Femur (tissue), 1 donor: ENCODE measurements at regions not wholly inside any gene's neighbourhood (a gene's known extent, or its start where the extent isn't known, plus 50 kb on each side); places are given as distances from the start of the nearest gene placed in this dataset.
A peak's percentile ranks its signal among the peaks of the same experiment; 100 is the strongest.

Experiments
- DNase-seq: peaks from one replicate; pipeline ENCODE4 v3.0.0-alpha.2; 2017

DNA sequence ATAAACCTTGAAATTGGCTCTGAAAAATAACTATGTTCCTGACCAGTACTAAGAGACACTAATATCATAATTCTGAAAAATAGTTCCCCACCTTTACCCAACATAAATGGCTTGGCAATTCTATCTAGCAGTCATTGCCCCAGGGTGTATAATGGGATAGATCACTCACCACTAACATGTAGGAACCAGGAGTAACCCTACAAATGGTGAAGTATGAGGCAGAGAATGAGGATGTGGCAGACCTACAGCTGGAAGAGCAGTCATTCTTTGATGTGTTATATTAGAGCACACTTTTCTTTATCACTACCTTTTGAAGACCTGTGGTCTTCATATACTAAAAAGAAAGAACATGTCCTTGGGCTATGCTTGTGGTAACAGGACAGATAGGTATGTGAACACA is 136.5 kb upstream of the SYNDIG1 start:
- no peak for DNase-seq

DNA sequence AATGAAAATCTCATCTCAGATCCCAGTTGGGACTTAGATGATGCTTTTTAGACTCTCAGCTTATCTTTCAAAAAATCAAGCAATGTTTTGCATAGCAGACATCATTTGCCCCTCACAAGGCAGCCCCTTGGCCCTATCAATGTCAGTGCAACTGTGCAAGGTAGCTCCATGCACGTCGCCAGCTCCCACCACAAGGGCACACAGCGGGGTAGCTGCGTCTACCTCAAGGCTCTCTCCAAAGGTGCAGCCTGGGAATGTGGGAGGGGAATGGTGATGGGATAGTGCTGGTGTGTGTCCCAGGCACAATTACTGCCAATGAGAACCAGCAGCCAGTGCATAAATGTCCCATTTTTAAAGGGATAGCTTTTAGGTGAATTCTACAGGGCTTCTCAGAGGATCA is 137.5 kb upstream of the SYNDIG1 start:
- DNase-seq = no peak

DNA sequence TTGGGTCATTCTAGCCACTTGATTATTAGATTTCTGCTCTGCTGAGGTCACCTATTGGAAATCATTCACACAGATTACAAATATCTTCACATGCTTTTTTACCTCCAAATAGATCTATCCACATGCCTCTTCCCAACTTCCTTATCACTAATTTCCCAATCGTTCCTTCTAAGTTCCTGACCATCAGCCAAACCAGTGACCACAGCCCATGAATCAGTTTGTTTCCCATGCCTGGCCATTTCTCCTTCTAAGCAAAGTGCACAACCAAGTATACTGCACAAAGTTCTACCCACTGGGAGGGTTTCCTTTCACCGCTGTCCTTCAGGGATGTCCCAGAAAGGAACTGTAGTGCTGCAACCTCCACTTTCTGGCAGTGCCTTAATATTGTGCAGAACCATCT is 140.5 kb upstream of the SYNDIG1 start:
- no peak for DNase-seq

DNA sequence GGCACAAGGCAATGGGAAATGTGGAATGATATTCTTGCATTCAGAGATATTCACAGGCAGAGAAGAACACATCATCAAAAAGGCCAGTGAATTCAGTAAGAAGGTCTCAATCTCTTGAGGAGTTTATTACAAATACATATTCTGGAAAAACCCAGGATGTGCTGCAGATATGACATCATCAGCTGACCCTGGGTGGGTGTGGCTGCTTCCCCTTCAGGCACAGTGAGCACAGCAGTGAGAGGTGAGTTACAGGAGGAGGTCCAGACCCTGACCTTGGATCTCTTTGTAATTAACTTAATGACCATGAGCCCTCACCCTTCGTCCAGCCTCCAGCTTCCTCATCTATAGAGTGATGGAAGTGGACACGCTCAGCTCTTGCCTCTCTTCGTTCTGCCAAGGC is 147.5 kb upstream of the SYNDIG1 start:
- no peak for DNase-seq

DNA sequence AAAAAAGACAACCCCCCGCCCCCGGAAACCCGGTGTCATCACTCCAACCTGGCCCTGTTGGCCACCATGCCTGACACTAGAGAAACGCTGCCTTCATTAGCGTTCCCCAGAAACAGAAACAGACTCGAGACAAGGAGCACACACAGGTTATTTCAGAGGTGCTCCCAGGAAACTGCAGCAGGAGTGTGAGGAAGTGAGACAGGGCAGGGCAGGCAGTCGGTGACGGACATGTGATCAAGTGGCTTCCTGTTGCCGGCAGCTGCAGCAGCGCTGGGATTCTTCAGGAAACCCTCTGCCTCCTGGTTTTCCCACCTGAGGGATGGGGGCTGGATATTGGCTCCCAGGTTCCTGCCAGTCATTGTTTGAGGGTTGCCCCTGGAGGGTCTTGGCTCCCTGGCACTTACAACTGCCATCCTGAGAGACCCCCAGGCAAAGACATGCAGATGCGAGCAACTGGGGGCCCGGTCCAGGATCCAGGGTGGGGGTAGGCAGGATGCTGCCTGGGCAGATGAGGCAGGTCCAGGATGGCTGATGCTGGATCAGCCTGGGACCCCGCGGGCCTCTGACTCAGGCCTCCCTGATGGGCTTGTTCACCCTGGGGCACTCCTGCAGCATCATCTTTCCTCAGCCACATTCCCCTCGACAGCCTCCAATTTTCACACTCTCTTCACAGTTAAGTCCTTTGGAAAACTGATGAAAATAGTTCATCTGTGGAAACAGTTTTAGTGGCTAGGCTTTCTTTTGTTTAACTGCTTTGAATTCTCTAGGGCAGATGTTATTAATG is 150.7 kb upstream of the SYNDIG1 start:
- DNase-seq = no peak

DNA sequence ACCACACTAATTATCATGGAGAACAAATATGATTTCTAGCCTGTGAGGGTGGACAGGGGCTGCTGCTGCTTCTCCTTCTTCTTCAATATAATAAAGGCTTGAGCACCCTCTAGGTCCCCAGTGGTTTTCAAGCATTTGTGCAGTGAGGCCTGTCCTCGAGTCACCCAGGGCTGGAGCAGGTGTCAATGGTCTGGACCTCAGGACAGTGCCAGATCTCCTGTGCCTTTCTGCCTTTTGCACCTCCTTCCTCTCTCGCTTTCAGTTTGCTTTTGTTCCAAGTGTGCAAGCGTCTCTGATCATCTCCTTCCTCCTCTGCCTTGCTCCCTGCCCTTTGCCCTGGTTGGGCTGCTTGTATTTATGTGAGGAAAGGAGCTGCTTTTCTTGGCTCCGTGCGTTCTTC is 152.2 kb upstream of the SYNDIG1 start:
- no peak for DNase-seq

DNA sequence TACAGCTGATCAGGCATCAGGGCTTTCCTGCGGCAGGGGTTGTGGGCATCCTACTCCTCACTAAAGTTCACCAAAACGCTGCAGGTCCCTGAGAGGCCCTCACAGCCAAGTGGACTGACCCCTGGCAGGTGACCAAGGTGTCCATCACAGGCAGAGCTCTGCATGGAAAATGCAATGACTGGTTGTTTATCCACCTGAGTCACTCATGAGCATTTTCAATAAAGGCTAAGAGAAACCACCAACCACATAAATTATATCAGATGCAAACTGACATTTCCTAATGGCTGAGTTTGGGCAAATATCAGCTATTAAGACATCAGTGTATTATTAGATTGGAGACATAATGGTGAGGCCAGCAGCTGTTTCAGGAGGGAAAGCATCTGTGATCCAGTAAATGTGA is 152.7 kb upstream of the SYNDIG1 start:
- DNase-seq = no peak

DNA sequence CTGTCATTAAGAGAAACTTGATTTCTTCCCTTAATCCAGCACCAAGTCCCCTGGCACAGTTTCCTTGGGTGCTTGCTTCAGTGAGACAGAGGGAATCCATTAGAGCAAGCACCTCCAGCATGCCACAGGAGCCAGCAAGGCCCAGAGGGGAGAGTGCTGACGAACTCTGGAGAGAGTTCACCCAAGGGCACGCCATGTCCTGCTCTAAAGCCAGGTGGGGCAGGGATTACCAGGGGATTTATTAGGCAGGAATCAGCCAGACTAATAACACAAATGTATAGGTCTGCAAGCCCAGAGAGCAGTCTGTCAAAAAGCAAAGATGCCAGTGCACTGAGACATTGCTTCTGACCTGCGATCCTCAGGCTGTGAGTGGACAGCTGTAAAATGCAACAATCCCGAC is 155.4 kb upstream of the SYNDIG1 start:
- DNase-seq = no peak

DNA sequence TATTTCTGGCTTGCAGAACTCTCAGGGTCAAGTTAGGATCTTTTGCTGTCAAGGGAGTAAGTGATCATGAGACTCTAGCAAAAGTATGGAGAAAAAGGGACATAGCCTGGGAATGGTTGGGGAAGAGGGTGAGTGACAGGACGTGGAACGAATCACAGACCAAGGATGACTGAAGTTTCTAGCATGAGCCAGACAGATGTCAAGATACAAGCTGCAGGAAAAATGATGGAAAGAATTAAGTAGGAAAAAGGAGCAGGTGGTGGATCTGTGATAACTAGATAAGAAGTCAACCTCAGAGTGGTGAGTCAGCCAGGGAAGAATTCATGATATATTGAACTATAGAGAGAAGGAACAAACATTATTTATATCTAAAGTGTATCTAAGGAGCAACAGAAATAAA is 159.8 kb upstream of the SYNDIG1 start:
- no peak for DNase-seq

DNA sequence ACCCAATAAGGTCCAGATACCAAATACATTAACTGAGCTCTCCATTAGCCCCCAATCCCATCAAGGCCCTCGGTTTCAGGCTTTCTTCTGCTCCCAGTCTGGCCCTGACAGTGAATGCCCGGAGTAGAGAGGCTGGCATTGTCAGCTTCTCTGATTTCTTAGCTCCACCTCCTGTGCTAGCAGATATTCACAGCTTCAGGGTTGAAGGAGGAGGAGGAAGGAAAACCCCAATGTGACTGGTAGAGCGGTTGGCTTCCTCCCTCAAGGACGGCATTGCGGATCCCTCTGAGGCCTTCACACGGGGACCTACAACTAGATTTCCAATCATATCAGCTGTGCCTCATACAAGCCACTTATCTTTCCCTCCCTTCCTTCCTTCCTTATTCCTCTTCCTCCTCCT is 164.1 kb upstream of the SYNDIG1 start:
- DNase-seq = no peak

DNA sequence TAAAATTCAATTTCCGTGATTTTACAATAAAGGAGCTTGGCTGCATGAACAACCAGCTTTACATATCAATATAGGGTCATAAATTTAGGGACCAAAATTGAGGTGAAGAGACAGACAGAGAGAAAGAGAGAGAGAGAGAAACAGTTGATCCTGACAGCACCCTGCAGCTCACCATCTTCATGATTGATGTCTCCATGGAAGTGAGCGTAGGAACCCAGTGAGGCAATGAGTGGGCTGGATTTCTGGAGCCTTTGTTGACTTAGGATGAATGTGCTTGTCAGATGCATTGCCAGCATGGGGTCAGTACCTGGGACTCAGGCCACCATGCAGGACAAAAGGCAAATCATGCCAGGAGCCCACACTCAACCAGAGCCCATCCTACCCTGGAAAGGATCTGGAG is 165.1 kb upstream of the SYNDIG1 start:
- no peak for DNase-seq

DNA sequence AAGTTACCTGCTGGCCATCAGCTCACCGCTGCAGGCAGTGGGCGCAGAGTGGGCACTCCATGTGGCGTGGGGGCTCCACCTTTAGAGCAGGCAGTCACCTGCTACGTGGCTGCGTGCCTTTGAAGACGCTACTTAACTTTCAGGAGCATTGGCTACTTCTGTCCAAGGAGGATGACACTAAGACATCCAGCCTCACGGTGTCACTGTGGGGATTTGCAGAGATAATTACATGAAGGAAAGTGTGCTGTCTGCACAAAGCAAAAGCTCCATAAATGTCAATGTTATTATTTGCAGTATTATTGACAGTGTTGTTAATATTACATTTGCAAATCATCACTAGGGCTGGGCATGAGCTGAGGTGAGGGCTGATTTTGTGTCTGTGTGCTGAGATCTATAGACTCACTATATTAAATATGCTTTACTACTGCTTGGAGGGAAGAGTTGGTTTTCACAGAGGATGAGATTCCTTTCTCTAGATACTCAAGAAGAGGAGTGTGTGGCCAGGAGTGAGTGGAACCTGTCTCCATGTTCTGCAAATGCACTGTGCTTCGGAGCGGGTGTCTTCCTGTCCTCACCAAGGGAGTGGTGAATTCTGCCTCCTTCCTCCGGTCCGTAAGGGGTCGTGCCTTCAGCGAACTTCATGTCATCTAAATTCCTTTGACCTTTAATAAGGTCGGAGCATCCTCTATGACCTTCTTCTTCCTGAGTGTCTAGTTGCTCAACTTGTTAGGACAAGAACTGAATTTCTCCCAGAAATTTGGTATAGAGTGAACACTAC is 165.8 kb upstream of the SYNDIG1 start:
- no peak for DNase-seq

DNA sequence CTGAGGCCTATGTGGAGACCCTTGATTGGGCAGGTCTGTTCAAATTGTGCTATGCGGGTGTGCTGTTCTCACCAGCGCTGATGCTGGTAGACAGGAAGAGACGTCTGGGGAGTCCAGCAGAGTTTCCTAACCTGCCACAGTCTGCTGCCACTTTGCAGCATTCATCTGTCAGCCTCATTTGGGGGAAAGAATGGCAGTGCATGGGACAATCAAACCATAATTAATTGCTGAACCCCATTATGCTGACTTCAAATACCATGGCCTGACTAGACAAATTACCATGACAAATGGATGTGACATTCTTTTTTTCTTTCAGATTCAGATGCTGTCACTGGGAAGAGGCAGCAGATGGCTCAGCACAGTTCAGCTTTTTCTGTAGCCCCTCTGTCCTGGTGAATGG is 171.4 kb upstream of the SYNDIG1 start:
- DNase-seq = no peak

DNA sequence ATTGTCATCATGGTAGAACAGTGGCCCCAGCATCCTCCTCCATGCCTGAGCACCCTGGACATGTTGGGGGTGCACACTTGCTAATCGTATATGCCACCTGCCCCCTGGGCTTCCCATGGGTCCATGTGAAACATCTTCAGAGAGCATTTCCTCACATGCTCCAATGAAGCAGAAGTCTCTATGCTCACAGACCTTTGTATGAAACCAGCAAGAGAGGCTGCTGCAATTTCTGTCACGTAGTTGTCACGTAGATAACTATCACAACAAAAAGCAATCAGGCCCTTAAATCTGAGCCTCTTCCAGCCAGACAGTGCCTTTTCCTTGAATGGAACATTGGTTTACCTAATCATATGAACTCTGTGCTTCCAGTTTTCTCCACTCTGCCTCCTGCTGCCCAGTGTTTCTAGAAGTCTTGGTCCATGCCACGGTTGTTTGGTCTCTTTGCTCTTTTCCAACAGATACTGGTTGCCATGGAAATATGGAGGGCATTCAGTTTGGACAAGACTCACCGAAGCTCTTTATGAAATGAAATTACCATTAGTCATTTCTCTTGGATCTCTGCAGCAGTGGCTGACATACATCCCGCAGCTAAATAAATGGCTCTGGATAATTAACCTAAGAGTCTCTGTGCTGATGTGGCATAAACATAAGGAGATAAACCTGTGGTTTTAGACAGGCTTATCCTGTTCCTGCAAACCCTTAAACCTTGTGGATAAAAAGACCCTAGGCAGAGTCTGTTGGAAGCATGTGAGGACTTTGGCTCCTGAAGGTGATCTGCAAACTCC is 172.8 kb upstream of the SYNDIG1 start:
- DNase-seq = no peak

DNA sequence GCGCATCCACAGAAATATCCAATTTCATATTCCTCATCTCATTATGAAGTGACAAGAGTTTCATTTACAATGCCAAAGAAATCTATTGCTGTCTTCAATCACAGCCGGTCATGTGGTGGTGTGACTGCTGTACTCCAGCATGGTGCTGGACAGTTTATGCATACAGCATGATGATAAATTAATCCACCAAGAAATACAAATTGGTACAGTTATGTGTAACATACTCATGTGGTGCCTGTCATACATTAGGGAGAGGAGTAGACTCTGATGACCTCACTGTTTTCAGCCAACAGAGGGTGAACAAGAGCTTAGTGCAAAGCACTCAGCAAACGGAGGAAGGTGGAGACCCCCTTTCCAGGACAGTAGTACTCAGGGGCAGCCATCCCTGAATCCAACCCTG is 178.4 kb upstream of the SYNDIG1 start:
- no peak for DNase-seq

DNA sequence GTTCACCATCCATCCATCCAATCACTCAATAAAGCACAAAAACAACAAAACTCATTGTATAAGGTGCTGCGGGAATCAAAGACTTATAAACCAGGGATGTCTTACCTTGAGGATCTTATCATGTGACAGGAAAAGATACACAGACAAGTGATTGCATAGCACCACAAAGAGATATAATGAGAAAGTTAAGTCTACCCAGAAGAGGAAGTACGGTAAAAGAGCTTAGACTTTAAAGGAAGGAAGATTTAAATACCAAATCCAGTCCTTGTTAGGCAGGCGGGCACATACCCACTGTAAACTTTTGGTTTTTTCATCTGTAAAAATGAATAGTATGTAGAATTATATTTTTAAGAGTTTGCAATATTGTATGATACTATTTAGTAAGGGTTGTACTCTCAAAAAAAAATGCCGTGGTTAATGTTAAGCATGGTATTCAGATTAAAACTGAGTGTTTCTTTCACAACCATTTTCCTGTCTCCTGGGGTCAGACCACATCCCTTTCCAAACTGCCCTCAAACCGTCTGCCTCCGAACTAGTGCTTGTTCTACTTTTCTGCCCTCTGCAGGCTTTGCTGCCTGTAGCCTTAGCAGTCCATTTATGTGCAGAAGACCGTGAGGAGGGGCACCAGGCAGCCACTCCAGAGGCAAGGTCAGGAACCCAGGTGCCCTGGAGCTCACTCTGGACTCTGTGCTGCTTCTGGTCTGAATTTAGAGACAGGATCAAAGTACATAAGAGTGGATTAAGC is 179.5 kb upstream of the SYNDIG1 start:
- DNase-seq = peak; percentile 35

DNA sequence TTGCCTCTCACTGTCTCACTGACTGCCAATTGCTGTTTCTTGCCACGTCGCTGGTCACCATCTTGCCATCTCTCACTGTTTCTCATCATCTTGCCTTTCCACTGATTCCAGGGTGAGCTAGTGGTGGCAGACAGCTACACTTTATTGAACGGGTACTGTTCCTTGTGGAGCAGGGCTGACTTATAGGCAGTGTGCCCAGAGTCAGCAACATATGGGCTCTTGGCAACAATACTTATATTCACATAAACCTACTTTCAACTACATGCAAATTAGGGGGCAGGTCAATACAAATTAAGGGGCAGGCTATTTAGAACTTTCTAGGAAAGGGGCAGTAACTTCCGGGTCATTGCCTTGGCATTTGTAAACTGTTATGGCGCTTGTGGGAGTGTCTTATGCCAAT is 186.2 kb upstream of the SYNDIG1 start:
- no peak for DNase-seq

DNA sequence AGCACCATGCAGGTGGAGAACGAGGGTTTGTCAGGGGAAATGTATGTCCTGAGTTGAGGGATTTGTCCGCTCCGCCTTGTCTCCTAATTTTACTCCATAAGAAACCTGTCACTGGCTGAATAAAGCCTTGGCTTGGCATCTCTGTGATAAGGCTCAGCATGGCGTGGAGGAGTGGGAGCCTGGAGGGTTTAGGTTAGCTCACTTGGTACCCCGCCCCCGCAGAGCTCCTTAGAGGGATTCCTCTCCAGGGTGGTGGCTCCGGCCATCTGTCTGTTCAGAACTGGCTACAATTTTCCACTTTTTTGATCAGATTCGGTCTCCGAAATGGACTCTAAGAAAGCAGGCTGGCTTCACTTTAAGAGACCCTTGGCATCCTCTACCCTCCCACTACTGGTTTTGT is 192.2 kb upstream of the SYNDIG1 start:
- DNase-seq = no peak

DNA sequence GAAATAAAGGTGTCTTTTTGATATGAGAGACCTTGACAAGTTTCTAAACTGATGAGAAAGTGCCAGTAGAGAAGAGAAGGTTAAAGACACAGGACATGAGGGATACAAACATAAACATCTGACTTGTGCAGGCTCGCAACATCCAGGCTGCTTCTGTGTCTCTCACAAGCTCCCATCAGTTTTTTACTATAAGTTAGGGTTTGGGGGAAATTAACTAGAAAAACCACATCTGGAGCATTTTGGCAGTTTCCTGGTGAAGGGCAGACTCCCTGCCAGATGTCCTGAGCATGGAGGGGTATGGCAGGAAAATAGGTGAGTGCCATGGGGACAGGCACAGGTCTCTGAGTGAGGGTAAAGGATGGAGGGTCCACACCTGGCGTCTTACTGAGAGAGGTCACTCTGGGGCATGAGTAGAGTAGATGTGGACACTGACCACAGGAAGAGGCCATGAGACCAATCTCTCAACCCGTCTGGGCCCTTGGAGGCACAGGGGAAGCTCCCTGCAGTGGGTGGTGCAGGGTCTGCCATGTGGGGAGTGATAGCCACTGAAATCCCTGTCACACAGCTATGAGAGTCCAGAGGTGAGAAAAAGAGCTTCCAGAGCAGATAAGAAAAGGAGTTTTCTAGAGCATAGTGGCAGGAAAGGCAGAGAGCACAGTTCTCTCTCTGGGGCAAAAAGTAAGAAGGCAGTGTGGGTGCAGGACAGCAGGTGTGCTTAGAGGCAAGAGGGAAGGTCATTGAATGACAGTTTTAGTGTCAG is 193.3 kb upstream of the SYNDIG1 start:
- no peak for DNase-seq

DNA sequence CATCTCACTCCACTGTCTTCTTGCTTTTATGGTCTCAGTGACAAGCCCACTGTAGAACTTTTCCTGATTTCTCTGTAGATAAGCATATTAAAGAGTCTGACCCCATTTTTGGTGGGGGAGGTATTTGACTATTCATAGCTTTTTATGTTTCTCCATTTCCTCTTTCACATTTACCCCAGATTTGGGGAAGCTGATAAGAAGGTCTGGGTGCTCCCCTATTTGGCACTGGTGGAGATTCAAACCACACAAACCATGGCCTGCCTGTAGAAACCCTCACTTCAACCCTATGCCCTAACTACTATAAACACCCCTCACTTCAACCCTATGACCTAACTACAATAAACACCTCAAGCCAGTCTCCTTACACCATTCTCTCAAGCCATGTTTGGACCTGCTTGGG is 196.2 kb upstream of the SYNDIG1 start:
- no peak for DNase-seq

DNA sequence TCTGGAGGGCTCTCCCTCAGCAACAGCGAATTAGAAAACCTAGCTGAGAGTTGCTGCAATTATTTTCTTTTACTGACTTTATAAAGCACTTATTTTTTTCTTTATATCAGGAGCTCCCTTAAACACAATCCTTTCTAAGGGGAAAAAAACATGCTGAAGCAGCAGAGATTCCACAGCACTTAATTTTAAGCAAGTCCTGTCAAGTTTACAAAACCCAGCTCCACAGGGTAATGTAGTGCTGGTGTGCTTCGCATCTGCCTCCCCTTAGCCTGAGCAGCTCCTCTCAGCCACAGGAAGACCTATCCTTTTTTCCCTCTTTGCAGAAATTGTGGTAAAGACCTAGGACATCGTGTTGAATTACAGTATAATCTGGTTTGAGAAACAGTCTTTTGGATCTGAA is 208.1 kb upstream of the SYNDIG1 start:
- DNase-seq = no peak

DNA sequence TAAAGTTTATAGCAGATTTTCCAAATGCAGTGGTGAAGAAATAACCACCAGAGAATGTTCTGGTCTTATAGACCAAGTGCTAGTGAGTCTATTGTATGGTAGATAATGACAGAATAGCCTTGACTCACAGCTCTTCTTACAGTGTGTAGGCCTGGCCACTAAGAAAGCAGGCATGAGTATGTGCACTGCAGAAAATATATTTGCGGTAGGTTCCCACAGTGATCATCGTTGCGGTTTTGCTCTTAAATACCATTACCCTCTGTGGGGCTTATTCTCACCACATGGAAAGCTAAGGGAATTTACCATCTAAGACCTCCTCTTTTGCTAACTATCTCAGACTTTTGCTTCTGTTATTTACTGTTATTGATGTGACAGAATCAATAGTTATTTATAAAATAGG is 212.3 kb upstream of the SYNDIG1 start:
- no peak for DNase-seq
